Adrenal gland (tissue), 5 donors: ENCODE measurements at regions not wholly inside any gene's neighbourhood (a gene's known extent, or its start where the extent isn't known, plus 50 kb on each side); places are given as distances from the start of the nearest gene placed in this dataset.

Source experiments
- POLR2A ChIP-seq, 2 donors: fragments of 450-650 bp; IDR thresholded peaks; one replicate each; pipeline ENCODE4 v1.6.1; 2017; ENCODE audit warnings: antibody characterized with exemption in 2 of 2, mild to moderate bottlenecking in 2 of 2, moderate library complexity in 1 of 2
- TF ChIP-seq, protein P1 (sequence below), 6 experiments: fragments of 450-650 bp in 4 of 6; fragments of 200-600 bp in 2 of 6; sonication (generic) in 1 of 6; IDR thresholded peaks; 1 replicate in 5 of 6; 2 replicates in 1 of 6; pipeline versions ENCODE4 v1.5.1 to v1.8.0; 2016 to 2021; ENCODE audit warnings: antibody characterized with exemption in 6 of 6, mild to moderate bottlenecking in 2 of 6, moderate library complexity in 1 of 6
- donor health status: DM: no; HTN: no; CAD: no.

DNA sequence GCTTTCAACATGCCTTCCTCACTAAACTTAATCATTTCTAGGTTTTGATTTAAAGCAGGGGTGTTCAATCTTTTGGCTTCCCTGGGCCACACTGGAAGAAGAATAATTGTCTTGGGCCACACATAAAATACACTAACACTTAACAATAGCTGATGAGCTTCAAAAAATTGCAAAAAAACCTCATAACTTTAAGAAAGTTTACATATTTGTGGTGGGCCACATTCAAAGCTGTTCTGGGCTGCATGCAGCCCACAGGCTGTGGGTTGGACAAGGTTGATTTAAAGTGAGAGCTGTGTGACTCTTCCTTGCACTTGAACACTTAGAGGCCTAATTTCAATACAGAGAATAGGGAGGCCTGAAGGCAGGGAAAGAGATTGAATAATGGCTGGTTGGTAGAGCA lies 598.3 kb downstream of the EFNA5 start:
- TF ChIP-seq, protein P1, sequence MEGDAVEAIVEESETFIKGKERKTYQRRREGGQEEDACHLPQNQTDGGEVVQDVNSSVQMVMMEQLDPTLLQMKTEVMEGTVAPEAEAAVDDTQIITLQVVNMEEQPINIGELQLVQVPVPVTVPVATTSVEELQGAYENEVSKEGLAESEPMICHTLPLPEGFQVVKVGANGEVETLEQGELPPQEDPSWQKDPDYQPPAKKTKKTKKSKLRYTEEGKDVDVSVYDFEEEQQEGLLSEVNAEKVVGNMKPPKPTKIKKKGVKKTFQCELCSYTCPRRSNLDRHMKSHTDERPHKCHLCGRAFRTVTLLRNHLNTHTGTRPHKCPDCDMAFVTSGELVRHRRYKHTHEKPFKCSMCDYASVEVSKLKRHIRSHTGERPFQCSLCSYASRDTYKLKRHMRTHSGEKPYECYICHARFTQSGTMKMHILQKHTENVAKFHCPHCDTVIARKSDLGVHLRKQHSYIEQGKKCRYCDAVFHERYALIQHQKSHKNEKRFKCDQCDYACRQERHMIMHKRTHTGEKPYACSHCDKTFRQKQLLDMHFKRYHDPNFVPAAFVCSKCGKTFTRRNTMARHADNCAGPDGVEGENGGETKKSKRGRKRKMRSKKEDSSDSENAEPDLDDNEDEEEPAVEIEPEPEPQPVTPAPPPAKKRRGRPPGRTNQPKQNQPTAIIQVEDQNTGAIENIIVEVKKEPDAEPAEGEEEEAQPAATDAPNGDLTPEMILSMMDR (IDR thresholded peaks at IDR 0.05): no peak
- no peak for TF ChIP-seq POLR2A (IDR thresholded peaks at IDR 0.05)
